Right atrium auricular region (tissue), 2 donors: ENCODE measurements at regions not wholly inside any gene's neighbourhood (a gene's known extent, or its start where the extent isn't known, plus 50 kb on each side); places are given as distances from the start of the nearest gene placed in this dataset.

Experiments used
- DNase-seq: peaks from one replicate; pipeline ENCODE4 v3.0.0-alpha.2; 2019; ENCODE audit warnings: low spot score
- H3K27ac ChIP-seq, 2 donors: fragments of 200-600 bp; sonication (generic); 1 replicate in 1 of 2; 2 replicates in 1 of 2; pipeline ENCODE4 v1.5.1; 2016 to 2019
- H3K27me3 ChIP-seq, 2 donors: fragments of 200-600 bp; sonication (generic); one replicate each; pipeline versions ENCODE4 v1.5.1 to v1.6.0; 2017 to 2019
- H3K36me3 ChIP-seq: fragments of 200-600 bp; sonication (generic); one replicate; pipeline ENCODE4 v1.5.1; 2016
- H3K4me1 ChIP-seq, 2 donors: fragments of 200-600 bp; sonication (generic); one replicate each; pipeline versions ENCODE4 v1.5.1 to v1.6.0; 2017 to 2019
- H3K4me3 ChIP-seq, 2 donors: fragments of 200-600 bp; sonication (generic); 1 replicate in 1 of 2; 2 replicates in 1 of 2; pipeline ENCODE4 v1.5.1; 2017 to 2019; ENCODE audit warnings: mild to moderate bottlenecking in 1 of 2, moderate library complexity in 1 of 2
- H3K9me3 ChIP-seq, 2 donors: fragments of 200-600 bp; sonication (generic); one replicate each; pipeline ENCODE4 v1.5.1; 2019
- TF ChIP-seq, protein P1 (sequence below), 2 donors: fragments of 200-600 bp; sonication (generic); IDR thresholded peaks; one replicate each; pipeline ENCODE4 v1.5.1; 2019; ENCODE audit warnings: antibody characterized with exemption in 2 of 2

GRCh38 chr3:107428051-107428858, 51.0 kb downstream of the CCDC54 start:
- H3K27me3 ChIP-seq = no peaks in the 10 kb centered on the region
- H3K36me3 ChIP-seq = no peaks in the 10 kb centered on the region
- no peak for DNase-seq
- no peak overlapping the region for H3K27ac ChIP-seq
- no peak overlapping the region for H3K4me3 ChIP-seq
- peaks cover 0 to 10% of the 10 kb centered on the region in 2 donors for H3K4me1 ChIP-seq
- TF ChIP-seq, protein P1, sequence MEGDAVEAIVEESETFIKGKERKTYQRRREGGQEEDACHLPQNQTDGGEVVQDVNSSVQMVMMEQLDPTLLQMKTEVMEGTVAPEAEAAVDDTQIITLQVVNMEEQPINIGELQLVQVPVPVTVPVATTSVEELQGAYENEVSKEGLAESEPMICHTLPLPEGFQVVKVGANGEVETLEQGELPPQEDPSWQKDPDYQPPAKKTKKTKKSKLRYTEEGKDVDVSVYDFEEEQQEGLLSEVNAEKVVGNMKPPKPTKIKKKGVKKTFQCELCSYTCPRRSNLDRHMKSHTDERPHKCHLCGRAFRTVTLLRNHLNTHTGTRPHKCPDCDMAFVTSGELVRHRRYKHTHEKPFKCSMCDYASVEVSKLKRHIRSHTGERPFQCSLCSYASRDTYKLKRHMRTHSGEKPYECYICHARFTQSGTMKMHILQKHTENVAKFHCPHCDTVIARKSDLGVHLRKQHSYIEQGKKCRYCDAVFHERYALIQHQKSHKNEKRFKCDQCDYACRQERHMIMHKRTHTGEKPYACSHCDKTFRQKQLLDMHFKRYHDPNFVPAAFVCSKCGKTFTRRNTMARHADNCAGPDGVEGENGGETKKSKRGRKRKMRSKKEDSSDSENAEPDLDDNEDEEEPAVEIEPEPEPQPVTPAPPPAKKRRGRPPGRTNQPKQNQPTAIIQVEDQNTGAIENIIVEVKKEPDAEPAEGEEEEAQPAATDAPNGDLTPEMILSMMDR (IDR thresholded peaks at IDR 0.05) = no peak
- no peaks in the 10 kb centered on the region for H3K9me3 ChIP-seq

DNA sequence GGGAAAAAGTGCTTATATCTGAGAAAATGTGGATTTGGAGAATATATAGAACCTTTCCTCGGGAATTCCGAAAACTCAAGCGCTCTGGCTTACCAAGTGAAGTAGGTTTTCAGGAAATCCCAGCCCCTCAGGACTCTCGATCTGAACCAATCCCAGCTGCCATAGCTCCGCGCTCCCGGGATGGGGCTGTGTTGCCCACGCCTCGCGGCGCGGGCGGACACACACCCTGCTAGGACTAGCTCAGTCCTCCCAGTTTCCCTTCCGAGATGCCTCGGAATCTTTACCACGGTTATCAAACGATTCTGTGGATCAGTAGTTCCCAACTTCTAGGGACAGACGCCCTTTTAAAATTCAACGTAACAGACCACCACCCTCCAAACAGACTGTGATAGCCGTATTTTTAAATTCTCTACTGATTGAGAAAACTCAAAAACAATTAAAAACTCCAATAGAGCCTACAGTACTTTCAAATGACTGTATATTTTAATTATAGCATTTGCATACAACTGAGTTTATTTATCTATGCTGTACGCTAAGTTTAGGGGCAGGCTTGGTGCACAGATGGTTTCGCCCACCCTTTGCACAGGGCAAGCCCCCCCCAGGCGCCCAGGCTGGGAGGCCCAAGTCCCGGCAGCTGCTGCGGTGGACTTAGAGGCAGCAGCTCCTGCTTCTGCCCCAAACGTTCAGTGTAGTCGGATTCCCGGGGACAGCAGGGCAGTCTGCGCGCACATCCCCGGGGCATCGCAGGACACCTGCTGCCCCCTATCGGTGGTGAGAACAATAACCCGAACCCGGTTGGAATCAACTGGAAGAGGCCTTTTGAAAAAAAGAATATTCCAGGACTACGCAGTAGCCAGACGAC, 52.3 kb downstream of the CCDC54 start:
- TF ChIP-seq, protein P1 (IDR thresholded peaks at IDR 0.05) = peak; percentile 92 to 93
- H3K27me3 ChIP-seq = no peaks in the 10 kb centered on the region
- H3K27ac ChIP-seq = peak overlapping the region; percentile 92 to 94
- H3K4me3 ChIP-seq = peak overlapping the region; percentile 36 to 87
- no peaks in the 10 kb centered on the region for H3K9me3 ChIP-seq
- H3K36me3 ChIP-seq = no peaks in the 10 kb centered on the region
- DNase-seq = peak; percentile 75
- H3K4me1 ChIP-seq = peaks cover 0 to 10% of the 10 kb centered on the region in 2 donors

GRCh38 chr3:107430214-107430995, 53.2 kb downstream of the CCDC54 start:
- Histone ChIP-seq H3K9me3 (no peaks in the 10 kb centered on the region), H3K36me3 (no peaks in the 10 kb centered on the region), H3K4me1 (peaks cover 0 to 10% of the 10 kb centered on the region in 2 donors), H3K4me3 (peak overlapping the region; percentile 66 to 87), H3K27me3 (no peaks in the 10 kb centered on the region), H3K27ac (peak overlapping the region; percentile 92 to 94)
- DNase-seq = no peak
- TF ChIP-seq, protein P1 (IDR thresholded peaks at IDR 0.05) = peak in 1 of 2 donors; percentile 28

DNA sequence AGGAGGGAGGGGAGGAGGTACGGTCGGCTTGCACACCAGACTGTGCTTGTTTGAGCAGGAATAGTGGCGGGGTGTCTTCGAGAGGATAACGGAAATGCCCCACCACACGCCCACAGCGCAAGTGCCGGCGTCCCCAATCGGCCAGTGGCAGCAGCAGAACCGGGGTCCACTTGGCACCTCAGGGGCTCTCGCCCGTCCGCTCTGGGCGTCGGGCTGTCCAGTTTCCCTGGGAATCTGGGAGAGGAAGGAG, 53.7 kb downstream of the CCDC54 start:
- H3K4me1 ChIP-seq = peaks cover 0 to 10% of the 10 kb centered on the region in 2 donors
- no peaks in the 10 kb centered on the region for H3K36me3 ChIP-seq
- TF ChIP-seq, protein P1 (IDR thresholded peaks at IDR 0.05) = no peak
- peak overlapping the region; percentile 66 to 87 for H3K4me3 ChIP-seq
- peak; percentile 59 for DNase-seq
- no peaks in the 10 kb centered on the region for H3K9me3 ChIP-seq
- peak overlapping the region; percentile 92 to 94 for H3K27ac ChIP-seq
- no peaks in the 10 kb centered on the region for H3K27me3 ChIP-seq

DNA sequence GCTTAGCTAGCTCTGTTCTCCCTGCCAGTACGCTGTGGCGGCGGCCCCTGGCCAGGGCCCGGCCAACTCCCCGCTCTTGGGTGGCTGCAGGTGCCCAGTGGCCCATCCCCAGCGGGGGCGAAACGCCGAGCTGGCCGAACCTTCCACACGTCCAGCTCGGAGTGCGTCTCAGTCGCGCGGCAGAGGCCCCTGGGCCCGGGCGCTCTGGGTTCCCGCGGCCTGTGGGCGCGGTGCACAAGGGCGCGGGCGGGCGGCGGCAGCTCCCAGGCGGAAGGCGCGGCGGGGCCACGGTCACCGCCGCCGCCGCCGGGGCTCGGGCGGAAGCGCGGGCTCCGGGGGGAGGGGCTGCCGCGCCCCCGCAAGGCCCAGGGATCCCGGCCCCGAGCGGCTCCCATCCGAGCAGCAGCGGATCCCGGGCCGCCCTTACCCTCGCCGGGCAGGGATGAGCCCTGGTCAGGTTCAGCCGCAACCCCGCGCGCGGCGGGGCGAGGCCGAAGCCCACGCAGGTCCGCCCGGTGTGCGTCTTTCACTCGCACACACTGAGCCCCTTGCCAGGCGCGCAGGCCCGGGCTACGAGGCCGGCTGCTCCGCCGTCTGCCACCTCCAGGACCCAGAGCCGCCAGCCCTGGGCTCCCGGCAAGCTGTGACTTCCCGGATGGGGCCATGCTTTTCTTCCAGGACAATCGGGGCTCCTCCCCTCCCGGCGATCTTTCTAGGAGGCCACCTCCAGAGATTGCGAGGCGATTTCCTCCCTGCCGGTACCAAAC, 54.2 kb downstream of the CCDC54 start:
- Histone ChIP-seq H3K9me3 (no peaks in the 10 kb centered on the region), H3K4me3 (peak overlapping the region; percentile 66 to 87), H3K36me3 (no peaks in the 10 kb centered on the region), H3K27ac (peak overlapping the region; percentile 92 to 94), H3K4me1 (peaks cover 0 to 10% of the 10 kb centered on the region in 2 donors), H3K27me3 (no peaks in the 10 kb centered on the region)
- TF ChIP-seq, protein P1 (IDR thresholded peaks at IDR 0.05) = no peak
- DNase-seq = peak; percentile 72
